Effector memory CD8-positive, alpha-beta T cell (primary cell): ENCODE measurements at regions not wholly inside any gene's neighbourhood (a gene's known extent, or its start where the extent isn't known, plus 50 kb on each side); places are given as distances from the start of the nearest gene placed in this dataset.

Source experiments
- ATAC-seq: fragments of 150-1000 bp; cut with Tn5 transposase; replicated peaks from 2 replicates; pipeline ENCODE4 v1.10.0; 2021; ENCODE audit warnings: mild to moderate bottlenecking, moderate library complexity
- DNase-seq, 3 experiments: peaks; one replicate each; pipeline ENCODE4 v3.0.0; 2021
- H3K27ac Mint-ChIP-seq, 2 donors: one replicate each; pipeline ENCODE4 v1.8.0; 2022; ENCODE audit warnings: mild to moderate bottlenecking in 2 of 2, mixed read lengths in 2 of 2, moderate library complexity in 2 of 2
- H3K27me3 Mint-ChIP-seq, 2 donors: one replicate each; pipeline ENCODE4 v1.8.0; 2022; ENCODE audit warnings: mixed read lengths in 2 of 2
- H3K36me3 Mint-ChIP-seq: one replicate; pipeline ENCODE4 v1.8.0; 2022; ENCODE audit warnings: mild to moderate bottlenecking, moderate library complexity, mixed read lengths; ENCODE audit not compliant: insufficient read depth
- H3K4me1 Mint-ChIP-seq, 2 donors: one replicate each; pipeline ENCODE4 v1.8.0; 2022; ENCODE audit warnings: low read depth in 2 of 2, mixed read lengths in 2 of 2
- H3K4me3 Mint-ChIP-seq, 2 donors: one replicate each; pipeline ENCODE4 v1.8.0; 2022; ENCODE audit warnings: mild to moderate bottlenecking in 2 of 2, mixed read lengths in 2 of 2, moderate library complexity in 2 of 2
- H3K9me3 Mint-ChIP-seq, 2 donors: one replicate each; pipeline ENCODE4 v1.8.0; 2022; ENCODE audit warnings: mixed read lengths in 2 of 2

- no peak overlapping the region for H3K27ac Mint-ChIP-seq
- H3K9me3 Mint-ChIP-seq: peaks cover 0 to 10% of the 10 kb centered on the region in 2 donors
- no peak for ATAC-seq
- no peaks in the 10 kb centered on the region for H3K4me1 Mint-ChIP-seq
- no peak overlapping the region for H3K4me3 Mint-ChIP-seq
- H3K36me3 Mint-ChIP-seq: no peaks in the 10 kb centered on the region
- DNase-seq: no peak
- H3K27me3 Mint-ChIP-seq: no peaks in the 10 kb centered on the region
Observed at GRCh38 chr9:82184524-82184923, 196.0 kb downstream of the SPATA31D1 start.

GRCh38 chr9:82188817-82189216 lies 200.2 kb downstream of the SPATA31D1 start:
- Mint-ChIP-seq H3K9me3 (peaks cover 6 to 9% of the 10 kb centered on the region in 2 donors), H3K36me3 (no peaks in the 10 kb centered on the region), H3K4me3 (no peak overlapping the region), H3K27ac (no peak overlapping the region), H3K27me3 (no peaks in the 10 kb centered on the region), H3K4me1 (no peaks in the 10 kb centered on the region)
- no peak for ATAC-seq
- DNase-seq: no peak

DNA sequence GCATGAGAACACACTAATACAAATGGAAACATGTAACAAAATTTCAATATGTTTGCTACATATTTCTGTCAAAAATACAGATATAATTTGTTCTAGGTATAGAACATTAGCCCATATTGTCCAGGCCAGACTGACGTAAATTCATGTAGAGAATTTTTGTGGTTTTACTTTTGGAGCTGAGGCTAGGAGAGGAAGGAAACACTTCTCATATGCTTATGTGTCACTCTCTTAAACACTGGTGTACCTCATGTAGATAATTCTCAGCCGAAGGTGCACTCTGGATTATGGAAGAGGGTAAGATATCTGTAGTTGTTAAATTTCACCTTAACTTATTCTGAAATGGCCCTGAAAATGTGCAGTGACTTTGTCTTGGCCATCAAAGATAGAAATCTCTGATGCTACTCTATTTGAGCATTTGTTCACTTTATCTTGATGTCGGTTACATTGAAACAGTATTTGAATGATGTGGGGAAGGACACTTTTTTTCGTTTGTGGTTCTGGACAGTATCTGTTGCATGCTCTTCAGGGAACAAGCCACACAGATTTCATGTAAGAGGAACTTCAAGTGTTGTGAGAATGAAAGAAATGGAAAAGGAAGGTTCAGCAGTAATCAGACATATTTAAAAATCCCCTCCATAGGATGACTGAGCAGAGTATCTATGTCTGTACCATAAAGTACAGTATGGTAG lies 202.7 kb downstream of the SPATA31D1 start:
- Mint-ChIP-seq H3K4me3 (no peak overlapping the region), H3K4me1 (no peaks in the 10 kb centered on the region), H3K27ac (no peak overlapping the region), H3K27me3 (no peaks in the 10 kb centered on the region), H3K9me3 (peaks cover 6 to 15% of the 10 kb centered on the region in 2 donors), H3K36me3 (no peaks in the 10 kb centered on the region)
- no peak for DNase-seq
- no peak for ATAC-seq

DNA sequence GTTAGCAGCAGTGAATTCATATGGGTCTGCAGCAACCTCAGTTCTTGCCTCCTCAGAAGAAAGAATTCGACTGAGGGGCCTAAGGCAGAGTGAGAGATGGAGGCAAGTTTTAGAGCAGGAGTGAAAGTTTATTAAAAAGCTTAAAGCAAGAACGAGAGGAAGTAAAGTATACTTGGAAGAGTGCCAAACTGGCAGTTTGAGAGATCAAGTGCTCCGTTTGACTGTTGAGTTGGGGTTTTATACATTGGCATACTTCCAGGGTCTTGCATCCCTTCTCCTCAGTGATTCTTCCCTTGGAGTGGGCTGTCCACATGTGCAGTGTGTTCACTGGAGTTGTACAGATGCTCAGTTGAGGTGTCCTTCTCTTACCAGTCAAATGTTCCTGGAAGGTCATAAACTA lies 203.6 kb downstream of the SPATA31D1 start:
- DNase-seq (no peak), ATAC-seq (no peak)
- no peaks in the 10 kb centered on the region for H3K27me3 Mint-ChIP-seq
- no peaks in the 10 kb centered on the region for H3K36me3 Mint-ChIP-seq
- no peaks in the 10 kb centered on the region for H3K4me1 Mint-ChIP-seq
- H3K9me3 Mint-ChIP-seq: peaks cover 4 to 15% of the 10 kb centered on the region in 2 donors
- no peak overlapping the region for H3K4me3 Mint-ChIP-seq
- H3K27ac Mint-ChIP-seq: no peak overlapping the region

DNA sequence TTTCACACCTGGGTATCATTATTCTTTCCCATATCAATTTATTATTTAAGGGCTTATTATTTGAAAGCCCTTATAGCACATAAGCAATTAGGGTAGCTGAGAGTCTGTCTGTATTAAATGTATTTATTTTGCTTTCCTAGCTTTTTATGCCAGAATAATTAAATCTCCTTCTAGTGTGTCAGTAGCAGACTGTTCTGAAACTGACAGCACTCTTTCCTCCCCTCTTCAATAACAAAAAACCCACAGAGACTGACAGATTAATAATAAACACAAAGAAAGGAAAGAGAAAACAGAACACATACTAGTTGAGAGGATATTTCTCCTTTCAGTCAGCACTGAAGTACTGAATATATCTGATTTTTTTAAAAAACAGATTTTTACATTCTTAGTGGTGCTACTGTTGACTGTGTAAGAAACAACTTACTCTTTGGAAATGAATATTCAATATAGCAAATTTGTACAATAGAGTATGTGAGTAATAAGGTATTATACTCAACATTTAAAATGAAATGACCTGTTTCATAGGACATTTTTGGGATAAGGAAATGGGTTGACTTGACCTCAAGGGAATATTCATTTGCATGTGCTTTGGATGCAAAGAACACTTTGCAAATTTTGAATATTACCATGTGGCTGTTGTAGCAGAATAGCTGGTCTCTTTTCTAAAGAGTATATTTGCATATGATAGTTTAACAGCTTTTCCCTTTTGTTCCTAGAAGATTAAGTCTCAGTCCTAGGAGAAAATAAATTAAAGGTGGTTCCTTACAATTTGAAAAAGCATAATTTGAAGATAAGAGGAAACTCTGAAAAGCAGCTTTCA lies 208.3 kb downstream of the SPATA31D1 start:
- Mint-ChIP-seq H3K4me1 (no peaks in the 10 kb centered on the region), H3K9me3 (peaks cover 7 to 9% of the 10 kb centered on the region in 2 donors)

GRCh38 chr9:82201196-82201595 lies 212.6 kb downstream of the SPATA31D1 start:
- H3K36me3 Mint-ChIP-seq: no peaks in the 10 kb centered on the region
- H3K4me3 Mint-ChIP-seq: no peak overlapping the region
- no peak overlapping the region for H3K27ac Mint-ChIP-seq
- no peak for DNase-seq
- H3K27me3 Mint-ChIP-seq: no peaks in the 10 kb centered on the region
- ATAC-seq: no peak
- H3K4me1 Mint-ChIP-seq: no peaks in the 10 kb centered on the region
- peaks cover 0 to 7% of the 10 kb centered on the region in 2 donors for H3K9me3 Mint-ChIP-seq

More for the DNA sequence above, 208.3 kb downstream of the SPATA31D1 start:
- Mint-ChIP-seq H3K27me3 (no peaks in the 10 kb centered on the region), H3K27ac (no peak overlapping the region), H3K36me3 (no peaks in the 10 kb centered on the region), H3K4me3 (no peak overlapping the region)
- DNase-seq (no peak), ATAC-seq (no peak)

- no peak overlapping the region for H3K4me3 Mint-ChIP-seq
Observed at GRCh38 chr9:82202808-82203207, 214.2 kb downstream of the SPATA31D1 start.

DNA sequence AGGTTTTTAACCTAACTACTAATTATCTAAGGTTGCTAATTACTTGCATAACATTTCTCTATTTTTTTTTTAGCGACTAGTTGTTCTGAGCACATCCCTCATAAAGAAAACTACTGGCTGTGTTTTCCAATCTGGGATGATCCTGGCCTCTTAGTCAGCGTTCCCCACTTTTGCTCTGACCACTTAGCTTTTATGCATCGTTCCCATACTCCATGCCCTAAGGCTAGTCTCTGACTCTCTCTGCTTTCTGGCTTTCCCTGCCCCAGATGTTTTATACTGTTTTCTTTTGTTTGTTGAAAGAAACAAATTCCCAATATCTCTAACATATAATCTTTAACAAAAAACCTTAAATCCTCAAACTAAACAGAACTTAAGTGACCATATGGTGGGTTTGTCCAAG lies 217.9 kb downstream of the SPATA31D1 start:
- Mint-ChIP-seq H3K9me3 (peaks cover 4 to 10% of the 10 kb centered on the region in 2 donors), H3K4me1 (no peaks in the 10 kb centered on the region), H3K36me3 (no peaks in the 10 kb centered on the region), H3K27ac (no peak overlapping the region), H3K4me3 (no peak overlapping the region), H3K27me3 (no peaks in the 10 kb centered on the region)
- DNase-seq: no peak
- ATAC-seq: no peak

More at GRCh38 chr9:82202808-82203207, 214.2 kb downstream of the SPATA31D1 start:
- Mint-ChIP-seq H3K27me3 (no peaks in the 10 kb centered on the region), H3K9me3 (peaks cover 0 to 7% of the 10 kb centered on the region in 2 donors), H3K4me1 (no peaks in the 10 kb centered on the region), H3K27ac (no peak overlapping the region), H3K36me3 (no peaks in the 10 kb centered on the region)
- DNase-seq (no peak), ATAC-seq (no peak)

DNA sequence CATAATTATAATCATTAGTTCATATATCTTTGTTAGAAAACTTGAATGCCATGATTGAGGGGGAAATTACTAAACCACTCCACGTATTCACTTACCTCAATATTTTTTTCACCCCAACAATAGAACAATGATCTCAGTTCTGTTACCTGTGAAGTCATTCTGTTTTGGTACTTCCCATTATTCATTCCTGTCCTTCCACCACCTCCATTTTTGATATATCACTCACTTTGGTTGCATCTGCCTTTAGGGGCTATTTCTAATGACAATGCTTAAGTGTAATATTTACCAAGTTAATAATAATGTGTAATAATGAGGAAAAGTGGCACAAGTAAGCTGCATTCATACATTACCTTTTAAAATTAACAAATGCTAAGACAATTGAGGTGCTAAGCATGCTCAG lies 218.4 kb downstream of the SPATA31D1 start:
- no peaks in the 10 kb centered on the region for H3K27me3 Mint-ChIP-seq
- H3K4me1 Mint-ChIP-seq: no peaks in the 10 kb centered on the region
- no peak overlapping the region for H3K4me3 Mint-ChIP-seq
- ATAC-seq: no peak
- H3K27ac Mint-ChIP-seq: no peak overlapping the region
- H3K9me3 Mint-ChIP-seq: peaks cover 4 to 10% of the 10 kb centered on the region in 2 donors
- DNase-seq: no peak
- no peaks in the 10 kb centered on the region for H3K36me3 Mint-ChIP-seq

DNA sequence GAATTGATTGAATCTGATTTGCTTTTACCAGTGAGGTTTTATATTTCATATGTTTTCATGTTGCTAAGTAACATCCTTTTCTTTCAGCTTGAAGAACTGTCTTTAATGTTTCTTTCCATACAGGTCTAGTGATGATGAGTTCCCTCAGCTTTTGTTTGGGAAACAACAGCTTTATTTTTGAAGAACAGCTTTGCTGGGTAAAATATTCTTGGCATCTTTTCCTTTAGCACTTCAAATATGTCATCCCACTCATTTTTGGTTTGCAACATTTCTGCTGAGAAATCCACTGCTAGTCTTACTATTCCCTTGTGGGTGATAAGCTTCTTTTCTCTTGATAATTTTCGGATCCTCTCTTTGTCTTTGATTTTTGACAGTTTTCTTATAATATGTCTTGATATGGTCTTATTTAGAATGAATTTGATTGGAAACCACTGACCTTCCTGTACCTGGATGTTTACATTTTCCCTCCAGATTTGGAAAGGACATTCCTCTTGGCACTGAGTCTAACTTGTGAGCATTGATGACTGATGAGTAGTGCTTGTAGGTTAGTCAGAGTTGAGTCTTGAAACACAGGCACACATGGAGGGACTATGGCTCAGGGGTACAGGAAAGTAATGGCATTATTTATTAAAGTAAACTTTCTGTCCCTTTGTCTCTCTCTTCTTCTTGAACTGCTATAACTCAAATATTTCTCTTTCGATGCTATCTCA lies 220.3 kb downstream of the SPATA31D1 start:
- Mint-ChIP-seq H3K4me1 (no peaks in the 10 kb centered on the region), H3K27ac (no peak overlapping the region), H3K36me3 (no peaks in the 10 kb centered on the region), H3K27me3 (no peaks in the 10 kb centered on the region), H3K4me3 (no peak overlapping the region), H3K9me3 (peaks cover 6 to 10% of the 10 kb centered on the region in 2 donors)
- DNase-seq (no peak), ATAC-seq (no peak)

- no peak for DNase-seq
- Mint-ChIP-seq H3K36me3 (no peaks in the 10 kb centered on the region), H3K4me3 (no peak overlapping the region), H3K4me1 (no peaks in the 10 kb centered on the region), H3K27ac (no peak overlapping the region), H3K27me3 (no peaks in the 10 kb centered on the region), H3K9me3 (peaks cover 6 to 10% of the 10 kb centered on the region in 2 donors)
- no peak for ATAC-seq
Observed at GRCh38 chr9:82209797-82210470, 221.4 kb downstream of the SPATA31D1 start.

DNA sequence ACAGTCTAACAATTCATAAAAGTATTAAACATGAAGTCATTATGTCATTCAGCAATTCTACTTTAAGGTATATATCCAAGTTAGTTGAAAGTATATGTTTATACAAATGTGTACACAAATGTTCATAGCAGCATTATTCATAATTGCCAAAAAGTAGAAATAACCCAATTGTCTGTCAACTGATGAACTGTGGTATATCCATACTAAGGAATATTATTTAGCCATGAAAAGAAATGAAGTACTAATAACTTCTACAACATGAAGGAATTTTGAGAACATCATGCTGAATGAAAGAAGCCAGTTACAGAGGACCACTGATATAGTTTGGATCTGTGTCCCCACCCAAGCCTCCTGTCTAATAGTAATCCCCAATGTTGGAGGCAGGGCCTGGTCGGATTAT lies 224.3 kb downstream of the SPATA31D1 start:
- no peak overlapping the region for H3K27ac Mint-ChIP-seq
- DNase-seq (no peak), ATAC-seq (no peak)
- H3K4me1 Mint-ChIP-seq: no peaks in the 10 kb centered on the region
- H3K36me3 Mint-ChIP-seq: no peaks in the 10 kb centered on the region
- no peak overlapping the region for H3K4me3 Mint-ChIP-seq
- peaks cover 0 to 7% of the 10 kb centered on the region in 2 donors for H3K27me3 Mint-ChIP-seq
- peaks cover 8 to 16% of the 10 kb centered on the region in 2 donors for H3K9me3 Mint-ChIP-seq

DNA sequence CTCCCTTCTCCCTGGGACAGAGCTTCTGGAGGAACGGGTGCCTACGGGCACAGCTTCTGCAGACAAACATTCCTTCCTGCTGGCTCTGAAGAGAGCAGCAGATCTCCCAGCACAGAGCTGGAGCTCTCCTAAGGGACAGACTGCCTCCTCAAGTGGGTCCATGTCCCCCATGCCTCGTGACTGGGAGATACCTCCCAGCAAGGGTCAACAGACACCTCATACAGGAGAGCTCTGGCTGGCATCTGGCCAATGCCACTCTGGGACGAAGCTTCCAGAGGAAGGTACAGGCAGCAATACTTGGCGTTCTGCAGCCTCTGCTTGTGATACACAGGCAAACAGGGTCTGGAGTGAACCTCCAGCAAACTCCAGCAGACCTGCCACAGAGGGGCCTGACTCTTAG lies 227.9 kb downstream of the SPATA31D1 start:
- no peak for DNase-seq
- Mint-ChIP-seq H3K9me3 (peaks cover 7 to 15% of the 10 kb centered on the region in 2 donors), H3K27ac (no peak overlapping the region), H3K4me1 (no peaks in the 10 kb centered on the region), H3K36me3 (no peaks in the 10 kb centered on the region), H3K4me3 (no peak overlapping the region), H3K27me3 (peaks cover 0 to 7% of the 10 kb centered on the region in 2 donors)
- ATAC-seq: no peak
